Naive thymus-derived CD8-positive, alpha-beta T cell (primary cell): ENCODE measurements at regions not wholly inside any gene's neighbourhood (a gene's known extent, or its start where the extent isn't known, plus 50 kb on each side); places are given as distances from the start of the nearest gene placed in this dataset.

Source experiments
- ATAC-seq, 2 donors: fragments of 150-1000 bp; cut with Tn5 transposase in 1 of 2; sonication (Bioruptor Pico), chemical (Tn5 transposase) in 1 of 2; 1 replicate in 1 of 2; 2 replicates in 1 of 2; pipeline ENCODE4 v1.10.0; 2021; ENCODE audit warnings: mild to moderate bottlenecking in 2 of 2, moderate library complexity in 2 of 2
- POLR2A ChIA-PET: fragments of 350-600 bp; sonication (Branson Sonifier 250); formaldehyde crosslinking; loops from one replicate; lab custom pipeline; 2021; ENCODE audit warnings: antibody characterized with exemption; lab: Charles Lee
- DNase-seq, 10 donors: peaks; one replicate each; pipeline versions ENCODE4 v3.0.0 to v3.0.0-alpha.2; 2020 to 2022
- H3K27ac Mint-ChIP-seq, 10 donors: one replicate each; pipeline ENCODE4 v1.8.0; 2020 to 2022; ENCODE audit warnings: mild to moderate bottlenecking in 10 of 10, mixed read lengths in 10 of 10, moderate library complexity in 4 of 10, inconsistent platforms in 1 of 10
- H3K27me3 Mint-ChIP-seq, 5 donors: one replicate each; pipeline ENCODE4 v1.8.0; 2021 to 2022; ENCODE audit warnings: mixed read lengths in 5 of 5
- H3K36me3 Mint-ChIP-seq, 3 donors: one replicate each; pipeline ENCODE4 v1.8.0; 2020 to 2022; ENCODE audit warnings: mixed read lengths in 3 of 3, mild to moderate bottlenecking in 2 of 3, inconsistent platforms in 1 of 3
- H3K4me1 Mint-ChIP-seq, 4 donors: one replicate each; pipeline ENCODE4 v1.8.0; 2021 to 2022; ENCODE audit warnings: mixed read lengths in 4 of 4
- H3K4me3 Mint-ChIP-seq, 10 donors: one replicate each; pipeline ENCODE4 v1.8.0; 2020 to 2022; ENCODE audit warnings: mild to moderate bottlenecking in 10 of 10, mixed read lengths in 10 of 10, moderate library complexity in 6 of 10, inconsistent platforms in 1 of 10
- H3K9me3 Mint-ChIP-seq, 9 donors: one replicate each; pipeline ENCODE4 v1.8.0; 2020 to 2022; ENCODE audit warnings: mixed read lengths in 9 of 9, mild to moderate bottlenecking in 3 of 9, inconsistent platforms in 1 of 9, moderate library complexity in 1 of 9

GRCh38 chr2:58516695-58517094, 275.6 kb upstream of the FANCL start:
- Mint-ChIP-seq H3K9me3 (no peaks in the 10 kb centered on the region), H3K27me3 (peaks cover 0 to 2% (median 0%) of the 10 kb centered on the region in 5 donors), H3K4me1 (no peaks in the 10 kb centered on the region), H3K36me3 (no peaks in the 10 kb centered on the region), H3K27ac (no peak overlapping the region), H3K4me3 (no peak overlapping the region)
- DNase-seq (no peak), ATAC-seq (no peak)
- POLR2A ChIA-PET = interaction anchor here (0.6 kb wide), 1 partner anchor 75 kb away, joined by 4 read pairs; no protein-coding TSS in a partner anchor

DNA sequence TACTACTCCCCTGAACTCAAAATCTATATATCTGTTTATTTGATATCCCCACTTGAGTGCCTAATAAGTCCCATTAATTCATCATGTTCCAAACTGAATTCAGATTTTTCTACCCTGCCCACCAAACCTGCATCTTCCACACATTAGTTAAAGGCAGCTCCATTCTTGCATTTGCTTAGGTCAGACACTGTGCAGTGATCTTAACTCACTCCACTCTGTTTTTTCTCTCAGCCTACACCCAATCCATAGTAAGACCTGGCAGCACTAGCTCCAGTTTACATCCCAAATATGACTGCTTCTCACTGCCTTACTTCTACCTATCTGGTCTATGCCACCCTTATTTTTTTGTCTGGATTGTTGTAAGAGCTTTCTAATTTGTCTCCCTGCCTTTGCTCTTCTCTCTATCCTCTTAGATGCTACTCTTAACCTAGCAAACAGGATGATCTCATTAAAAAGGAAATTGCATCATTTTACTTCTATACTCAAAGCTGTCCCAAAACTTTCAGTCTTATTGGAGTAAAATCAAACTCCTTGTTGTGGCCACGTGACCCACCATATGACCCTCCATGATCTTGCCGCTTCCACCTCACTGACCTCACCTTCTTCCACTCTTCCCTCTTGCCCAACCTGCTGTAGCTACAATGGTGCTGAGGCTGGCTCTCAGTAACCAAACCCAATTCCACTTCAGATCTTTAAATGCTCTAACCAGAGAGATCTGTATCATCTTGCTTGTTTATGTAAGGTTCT, 274.9 kb upstream of the FANCL start:
- no peaks in the 10 kb centered on the region for H3K9me3 Mint-ChIP-seq
- no peak overlapping the region for H3K4me3 Mint-ChIP-seq
- no peaks in the 10 kb centered on the region for H3K36me3 Mint-ChIP-seq
- DNase-seq (no peak), ATAC-seq (no peak)
- POLR2A ChIA-PET = no interaction called here
- H3K27ac Mint-ChIP-seq = no peak overlapping the region
- no peaks in the 10 kb centered on the region for H3K4me1 Mint-ChIP-seq
- H3K27me3 Mint-ChIP-seq = peaks cover 0 to 2% (median 0%) of the 10 kb centered on the region in 5 donors

DNA sequence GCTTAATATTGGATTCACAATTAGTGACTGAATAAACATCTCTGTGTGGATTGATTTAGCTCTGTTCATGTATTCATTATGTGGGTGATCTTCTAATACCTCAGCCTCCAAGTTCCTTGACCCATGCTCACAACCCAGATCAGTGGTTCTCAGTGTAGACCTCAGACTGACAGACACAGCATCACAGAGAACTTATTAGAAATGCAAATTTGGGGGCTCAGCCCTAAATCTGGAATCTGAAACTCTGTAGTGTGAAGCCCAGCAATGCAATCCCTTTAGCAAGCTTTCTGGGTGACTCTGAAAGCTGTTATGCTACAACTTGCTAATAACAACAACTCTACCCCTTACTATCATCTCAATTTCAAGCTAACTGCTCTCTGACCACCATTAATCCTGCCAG, 273.1 kb upstream of the FANCL start:
- Mint-ChIP-seq H3K27ac (no peak overlapping the region), H3K36me3 (no peaks in the 10 kb centered on the region), H3K4me3 (no peak overlapping the region), H3K4me1 (no peaks in the 10 kb centered on the region), H3K9me3 (no peaks in the 10 kb centered on the region), H3K27me3 (peaks cover 0 to 4% (median 0%) of the 10 kb centered on the region in 5 donors)
- DNase-seq (no peak), ATAC-seq (no peak)
- POLR2A ChIA-PET = no interaction called here

DNA sequence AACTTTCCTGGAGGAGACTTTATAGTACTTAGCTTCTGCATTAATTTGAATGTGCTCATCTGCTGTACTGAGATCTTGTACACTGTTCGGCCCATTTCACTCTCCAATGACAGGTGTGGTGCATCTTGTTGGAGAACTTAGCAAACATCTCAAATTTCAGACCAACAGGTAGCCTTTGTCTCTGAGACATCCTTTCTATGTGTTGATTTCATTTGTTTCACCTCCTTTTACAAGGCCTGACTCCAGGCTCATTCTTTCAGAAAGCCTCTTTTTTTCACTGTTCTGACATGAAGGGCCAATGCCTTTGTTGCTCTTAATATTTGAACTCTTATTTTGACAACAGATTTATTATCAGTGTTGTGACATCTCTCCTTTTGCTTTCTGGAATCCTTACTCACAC, 271.8 kb upstream of the FANCL start:
- no peaks in the 10 kb centered on the region for H3K36me3 Mint-ChIP-seq
- no peaks in the 10 kb centered on the region for H3K4me1 Mint-ChIP-seq
- no peak for DNase-seq
- H3K4me3 Mint-ChIP-seq = no peak overlapping the region
- POLR2A ChIA-PET = no interaction called here
- H3K9me3 Mint-ChIP-seq = no peaks in the 10 kb centered on the region
- no peak for ATAC-seq
- H3K27me3 Mint-ChIP-seq = peaks cover 0 to 9% (median 0%) of the 10 kb centered on the region in 5 donors
- H3K27ac Mint-ChIP-seq = no peak overlapping the region

GRCh38 chr2:58508006-58508405, 266.9 kb upstream of the FANCL start:
- ATAC-seq = no peak
- H3K4me3 Mint-ChIP-seq = no peak overlapping the region
- peaks cover 0 to 9% (median 0%) of the 10 kb centered on the region in 5 donors for H3K27me3 Mint-ChIP-seq
- peak overlapping the region in 1 of 10 donors; percentile 35 for H3K27ac Mint-ChIP-seq
- no peak for DNase-seq
- H3K36me3 Mint-ChIP-seq = no peaks in the 10 kb centered on the region
- H3K9me3 Mint-ChIP-seq = no peaks in the 10 kb centered on the region
- POLR2A ChIA-PET = no interaction called here
- no peaks in the 10 kb centered on the region for H3K4me1 Mint-ChIP-seq

DNA sequence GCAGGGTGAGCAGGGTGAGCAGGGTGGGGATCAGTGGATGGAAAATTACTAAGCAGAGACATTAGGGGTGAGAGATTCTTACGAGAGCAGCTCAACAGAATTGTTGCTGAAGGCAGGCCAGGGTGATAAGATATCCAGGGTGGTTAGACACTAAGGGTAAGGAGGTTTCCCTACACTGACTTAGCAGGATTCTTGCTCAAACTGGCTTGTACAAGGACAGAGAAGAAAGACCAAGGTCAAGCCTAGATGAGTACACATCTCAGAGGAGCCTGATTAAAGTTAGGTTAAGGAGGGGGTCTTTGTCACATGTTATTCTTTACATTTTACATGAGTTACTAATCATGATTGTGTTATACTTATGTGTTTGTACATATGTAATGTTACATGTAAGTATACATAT, 262.8 kb upstream of the FANCL start:
- no peaks in the 10 kb centered on the region for H3K36me3 Mint-ChIP-seq
- H3K4me3 Mint-ChIP-seq = no peak overlapping the region
- no peaks in the 10 kb centered on the region for H3K4me1 Mint-ChIP-seq

DNA sequence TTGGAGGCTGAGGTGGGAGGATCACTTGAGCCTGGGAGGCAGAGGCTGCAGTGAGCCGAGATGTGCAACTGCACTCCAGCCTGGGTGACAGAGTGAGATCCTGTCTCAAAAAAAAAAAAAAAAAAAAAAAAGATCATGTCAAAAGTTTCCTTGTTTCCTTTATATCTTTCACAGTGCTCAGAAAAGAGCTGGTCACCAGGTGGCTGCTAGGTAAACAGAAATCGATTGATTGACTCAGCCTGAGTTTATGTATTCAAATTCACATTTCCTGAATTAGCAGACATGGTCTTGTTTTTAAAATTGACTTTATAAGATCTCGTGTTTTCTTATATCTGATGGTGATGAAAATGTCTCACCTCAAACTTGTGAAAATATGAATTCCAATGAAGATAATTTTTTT, 261.8 kb upstream of the FANCL start:
- no peaks in the 10 kb centered on the region for H3K36me3 Mint-ChIP-seq
- H3K27me3 Mint-ChIP-seq = peaks cover 0 to 3% (median 0%) of the 10 kb centered on the region in 5 donors
- H3K4me3 Mint-ChIP-seq = no peak overlapping the region
- no peaks in the 10 kb centered on the region for H3K9me3 Mint-ChIP-seq
- DNase-seq = no peak
- POLR2A ChIA-PET = no interaction called here
- ATAC-seq = no peak
- H3K27ac Mint-ChIP-seq = no peak overlapping the region
- H3K4me1 Mint-ChIP-seq = no peaks in the 10 kb centered on the region

More for the DNA sequence above, 262.8 kb upstream of the FANCL start:
- Mint-ChIP-seq H3K27me3 (peaks cover 0 to 4% (median 0%) of the 10 kb centered on the region in 5 donors), H3K27ac (no peak overlapping the region), H3K9me3 (no peaks in the 10 kb centered on the region)
- ATAC-seq (no peak), DNase-seq (no peak)
- POLR2A ChIA-PET = no interaction called here

DNA sequence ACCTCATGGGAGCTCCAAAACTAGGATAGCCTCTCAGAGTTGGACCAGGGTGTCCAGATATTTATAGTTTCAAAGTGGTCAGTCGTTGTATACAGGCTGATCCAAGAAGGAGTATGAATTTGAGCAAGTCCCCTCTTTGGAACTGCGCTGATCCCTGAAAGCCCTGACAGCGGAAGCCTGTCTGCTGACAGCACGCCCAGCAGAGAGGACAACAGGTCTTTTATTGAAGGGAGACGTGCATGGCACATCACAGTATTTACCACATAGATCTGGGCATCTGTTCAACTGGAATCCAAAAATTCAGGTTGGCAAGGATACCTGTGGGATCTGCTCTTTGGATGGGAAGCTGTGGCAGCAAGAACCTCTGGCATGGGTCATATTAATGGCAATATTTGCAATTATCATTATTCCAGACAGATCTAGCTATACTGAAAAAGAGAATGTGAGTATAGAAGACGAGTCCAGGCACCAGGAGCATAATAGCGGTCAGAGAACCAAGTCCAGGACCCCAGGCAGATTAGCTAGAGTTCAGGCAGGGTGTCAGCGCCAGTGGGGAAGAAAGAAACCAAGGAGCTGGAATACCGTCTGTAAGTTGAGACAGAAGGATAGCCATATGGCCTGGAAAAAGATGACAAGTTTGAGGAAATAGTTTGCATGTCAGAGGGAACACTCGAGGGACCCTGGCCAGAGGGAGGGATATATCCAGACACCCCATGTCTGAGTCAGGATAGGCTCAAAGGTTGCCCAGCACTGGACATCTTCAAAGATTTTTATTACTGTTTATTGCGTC, 260.4 kb upstream of the FANCL start:
- Mint-ChIP-seq H3K27me3 (peaks cover 0 to 3% (median 1%) of the 10 kb centered on the region in 5 donors), H3K27ac (no peak overlapping the region), H3K4me1 (no peaks in the 10 kb centered on the region), H3K36me3 (no peaks in the 10 kb centered on the region), H3K9me3 (no peaks in the 10 kb centered on the region), H3K4me3 (no peak overlapping the region)
- ATAC-seq (no peak), DNase-seq (no peak)
- POLR2A ChIA-PET = no interaction called here

DNA sequence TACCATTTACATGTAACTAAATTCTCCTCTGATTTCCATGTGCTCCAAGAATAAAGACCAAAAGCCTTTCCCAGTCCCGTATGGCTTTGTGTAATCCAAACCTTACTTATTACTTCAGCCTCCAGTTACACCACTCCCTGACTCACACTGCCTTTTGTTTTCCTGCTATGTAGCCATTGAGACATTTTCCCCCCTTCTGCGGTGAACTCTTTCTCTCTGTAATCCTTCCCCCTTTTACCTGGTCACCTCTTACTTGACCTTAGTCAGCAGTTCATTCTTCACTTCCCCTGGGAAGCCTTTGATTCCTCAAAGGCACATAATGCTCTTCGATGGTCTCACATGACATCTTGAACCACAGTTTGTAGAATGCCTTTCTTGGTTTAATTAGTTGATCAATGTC, 256.0 kb upstream of the FANCL start:
- no peaks in the 10 kb centered on the region for H3K9me3 Mint-ChIP-seq
- DNase-seq = no peak
- H3K4me1 Mint-ChIP-seq = no peaks in the 10 kb centered on the region
- ATAC-seq = no peak
- H3K36me3 Mint-ChIP-seq = no peaks in the 10 kb centered on the region
- no peak overlapping the region for H3K4me3 Mint-ChIP-seq
- peaks cover 0 to 4% (median 1%) of the 10 kb centered on the region in 5 donors for H3K27me3 Mint-ChIP-seq
- POLR2A ChIA-PET = no interaction called here
- H3K27ac Mint-ChIP-seq = no peak overlapping the region

DNA sequence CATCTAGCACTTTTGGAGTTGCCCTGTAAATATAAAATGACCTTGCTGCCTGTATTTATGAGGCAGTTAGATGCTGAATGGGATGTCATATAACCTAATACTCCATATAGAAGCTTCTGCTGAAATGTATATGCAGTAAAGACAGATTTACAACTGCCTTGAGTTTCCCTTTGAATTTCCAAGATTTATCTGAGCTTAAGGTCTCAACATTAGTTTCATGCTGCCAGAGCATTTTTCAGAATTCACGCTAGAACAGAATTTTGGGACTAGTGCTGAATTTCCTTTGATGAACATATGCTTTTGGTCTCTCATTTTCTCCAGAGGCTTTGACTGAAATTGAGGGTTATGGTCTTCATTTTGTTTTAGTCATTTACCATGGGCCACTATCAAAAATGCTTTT, 254.7 kb upstream of the FANCL start:
- H3K27me3 Mint-ChIP-seq = peaks cover 0 to 4% (median 2%) of the 10 kb centered on the region in 5 donors

GRCh38 chr2:58494071-58494501, 253.0 kb upstream of the FANCL start:
- Mint-ChIP-seq H3K36me3 (no peaks in the 10 kb centered on the region), H3K9me3 (no peaks in the 10 kb centered on the region), H3K4me1 (no peaks in the 10 kb centered on the region), H3K4me3 (no peak overlapping the region), H3K27ac (no peak overlapping the region), H3K27me3 (peaks cover 0 to 7% (median 2%) of the 10 kb centered on the region in 5 donors)
- DNase-seq = no peak
- no peak for ATAC-seq
- POLR2A ChIA-PET = no interaction called here

More for the DNA sequence above, 254.7 kb upstream of the FANCL start:
- H3K9me3 Mint-ChIP-seq = no peaks in the 10 kb centered on the region
- no peaks in the 10 kb centered on the region for H3K4me1 Mint-ChIP-seq
- DNase-seq (no peak), ATAC-seq (no peak)
- H3K27ac Mint-ChIP-seq = no peak overlapping the region
- H3K36me3 Mint-ChIP-seq = no peaks in the 10 kb centered on the region
- H3K4me3 Mint-ChIP-seq = no peak overlapping the region
- POLR2A ChIA-PET = no interaction called here

GRCh38 chr2:58484629-58485028, 243.5 kb upstream of the FANCL start:
- DNase-seq (no peak), ATAC-seq (no peak)
- no peak overlapping the region for H3K4me3 Mint-ChIP-seq
- H3K27me3 Mint-ChIP-seq = peaks cover 0 to 19% (median 1%) of the 10 kb centered on the region in 5 donors
- peaks cover 0 to 12% (median 4%) of the 10 kb centered on the region in 9 donors for H3K9me3 Mint-ChIP-seq
- no peaks in the 10 kb centered on the region for H3K36me3 Mint-ChIP-seq
- H3K27ac Mint-ChIP-seq = no peak overlapping the region
- H3K4me1 Mint-ChIP-seq = no peaks in the 10 kb centered on the region
- POLR2A ChIA-PET = no interaction called here

DNA sequence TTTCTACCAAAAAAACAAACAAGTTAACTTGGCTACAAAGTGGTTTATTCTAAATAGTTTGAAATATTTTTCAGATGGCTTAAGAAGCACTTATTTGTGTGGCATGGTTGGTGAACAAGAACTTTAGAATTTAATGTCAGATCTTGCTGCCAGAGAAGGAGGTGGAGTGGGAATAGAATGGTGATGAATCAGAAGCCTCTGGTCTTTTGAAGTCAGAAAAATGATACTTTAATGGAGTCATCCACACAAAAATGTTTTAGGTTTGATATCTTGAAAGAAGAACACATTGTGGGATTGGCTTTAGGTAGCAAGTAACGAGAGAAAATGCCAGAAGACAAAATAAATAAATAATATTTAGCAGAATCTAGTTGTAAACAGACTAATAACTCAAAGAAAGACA, 243.1 kb upstream of the FANCL start:
- H3K4me3 Mint-ChIP-seq = no peak overlapping the region
- H3K9me3 Mint-ChIP-seq = peaks cover 0 to 12% (median 4%) of the 10 kb centered on the region in 9 donors
- peaks cover 0 to 19% (median 1%) of the 10 kb centered on the region in 5 donors for H3K27me3 Mint-ChIP-seq
- H3K27ac Mint-ChIP-seq = no peak overlapping the region
- H3K36me3 Mint-ChIP-seq = no peaks in the 10 kb centered on the region
- ATAC-seq = no peak
- POLR2A ChIA-PET = no interaction called here
- no peak for DNase-seq
- no peaks in the 10 kb centered on the region for H3K4me1 Mint-ChIP-seq
